ENCODE measurements at regions not wholly inside any gene's neighbourhood (a gene's known extent, or its start where the extent isn't known, plus 50 kb on each side); places are given as distances from the start of the nearest gene placed in this dataset.

- no peak for DNase-seq (ENCODE audit: low read depth)
- no peak overlapping the region for H3K4me3 ChIP-seq (ENCODE audit: low read length)
- TF ChIP-seq CTCF (conservative IDR thresholded peaks at IDR 0.05; ENCODE audit: low read depth, low read length), result no peak
Measured at GRCh38 chr2:175745911-175746310, 256.2 kb downstream of the LNPK start.

- DNase-seq (ENCODE audit: low read depth), result no peak
- no peak overlapping the region for H3K4me3 ChIP-seq (ENCODE audit: low read length)
Measured at GRCh38 chr2:175744000-175744399, 258.1 kb downstream of the LNPK start.

GRCh38 chr2:175743011-175743410, 259.1 kb downstream of the LNPK start:
- H3K4me3 ChIP-seq (ENCODE audit: low read length), result no peak overlapping the region
- TF ChIP-seq CTCF (conservative IDR thresholded peaks at IDR 0.05; ENCODE audit: low read depth, low read length), result no peak
- no peak for DNase-seq (ENCODE audit: low read depth)

More at GRCh38 chr2:175744000-175744399, 258.1 kb downstream of the LNPK start:
- TF ChIP-seq CTCF (conservative IDR thresholded peaks at IDR 0.05; ENCODE audit: low read depth, low read length), result no peak

- H3K4me3 ChIP-seq (ENCODE audit: low read length), result no peak overlapping the region
- DNase-seq (ENCODE audit: low read depth), result no peak
- TF ChIP-seq CTCF (conservative IDR thresholded peaks at IDR 0.05; ENCODE audit: low read depth, low read length), result no peak
Measured at GRCh38 chr2:175742367-175742766, 259.7 kb downstream of the LNPK start.

- DNase-seq (ENCODE audit: low read depth), result no peak
- TF ChIP-seq CTCF (conservative IDR thresholded peaks at IDR 0.05; ENCODE audit: low read depth, low read length), result no peak
Measured at GRCh38 chr2:175741164-175741563, 260.9 kb downstream of the LNPK start.

GRCh38 chr2:175737722-175738361, 264.2 kb downstream of the LNPK start:
- no peak overlapping the region for H3K4me3 ChIP-seq (ENCODE audit: low read length)
- TF ChIP-seq CTCF (conservative IDR thresholded peaks at IDR 0.05; ENCODE audit: low read depth, low read length), result no peak
- no peak for DNase-seq (ENCODE audit: low read depth)

More at GRCh38 chr2:175741164-175741563, 260.9 kb downstream of the LNPK start:
- H3K4me3 ChIP-seq (ENCODE audit: low read length), result no peak overlapping the region

GRCh38 chr2:175734686-175735085, 267.4 kb downstream of the LNPK start:
- no peak for DNase-seq (ENCODE audit: low read depth)
- TF ChIP-seq CTCF (conservative IDR thresholded peaks at IDR 0.05; ENCODE audit: low read depth, low read length), result no peak
- H3K4me3 ChIP-seq (ENCODE audit: low read length), result no peak overlapping the region
